Uterus (tissue), 2 donors: ENCODE measurements at regions not wholly inside any gene's neighbourhood (a gene's known extent, or its start where the extent isn't known, plus 50 kb on each side); places are given as distances from the start of the nearest gene placed in this dataset.

Experiments
- CTCF ChIP-seq, 4 experiments: fragments of 200-600 bp in 2 of 4; fragments of 450-650 bp in 2 of 4; sonication (generic) in 2 of 4; IDR thresholded peaks; one replicate each; pipeline ENCODE4 v1.5.1; 2016 to 2019; ENCODE audit warnings: antibody characterized with exemption in 4 of 4, mild to moderate bottlenecking in 2 of 4, moderate library complexity in 1 of 4
- POLR2A ChIP-seq, 2 donors: fragments of 450-650 bp; IDR thresholded peaks; one replicate each; pipeline ENCODE4 v1.6.1; 2016; ENCODE audit warnings: antibody characterized with exemption in 2 of 2, mild to moderate bottlenecking in 1 of 2, moderate library complexity in 1 of 2

- no peak for TF ChIP-seq CTCF (IDR thresholded peaks at IDR 0.05)
- TF ChIP-seq POLR2A (IDR thresholded peaks at IDR 0.05), result no peak
Observed at GRCh38 chr12:20063116-20063515, 305.2 kb upstream of the PDE3A start.
